MM.1S (cell line): ENCODE measurements at regions not wholly inside any gene's neighbourhood (a gene's known extent, or its start where the extent isn't known, plus 50 kb on each side); places are given as distances from the start of the nearest gene placed in this dataset.

ENCODE experiments used
- CTCF ChIP-seq: fragments of 300-600 bp; sonication (generic); IDR thresholded peaks from 2 replicates; pipeline ENCODE4 v1.5.1; 2016; ENCODE audit warnings: antibody characterized with exemption, low read length, mixed read lengths
- EZH2 ChIP-seq: fragments of 300-600 bp; sonication (generic); optimal IDR thresholded peaks from 2 replicates; pipeline ENCODE3; 2017; ENCODE audit warnings: low read depth, mild to moderate bottlenecking, antibody characterized with exemption, low read length, mixed read lengths

DNA sequence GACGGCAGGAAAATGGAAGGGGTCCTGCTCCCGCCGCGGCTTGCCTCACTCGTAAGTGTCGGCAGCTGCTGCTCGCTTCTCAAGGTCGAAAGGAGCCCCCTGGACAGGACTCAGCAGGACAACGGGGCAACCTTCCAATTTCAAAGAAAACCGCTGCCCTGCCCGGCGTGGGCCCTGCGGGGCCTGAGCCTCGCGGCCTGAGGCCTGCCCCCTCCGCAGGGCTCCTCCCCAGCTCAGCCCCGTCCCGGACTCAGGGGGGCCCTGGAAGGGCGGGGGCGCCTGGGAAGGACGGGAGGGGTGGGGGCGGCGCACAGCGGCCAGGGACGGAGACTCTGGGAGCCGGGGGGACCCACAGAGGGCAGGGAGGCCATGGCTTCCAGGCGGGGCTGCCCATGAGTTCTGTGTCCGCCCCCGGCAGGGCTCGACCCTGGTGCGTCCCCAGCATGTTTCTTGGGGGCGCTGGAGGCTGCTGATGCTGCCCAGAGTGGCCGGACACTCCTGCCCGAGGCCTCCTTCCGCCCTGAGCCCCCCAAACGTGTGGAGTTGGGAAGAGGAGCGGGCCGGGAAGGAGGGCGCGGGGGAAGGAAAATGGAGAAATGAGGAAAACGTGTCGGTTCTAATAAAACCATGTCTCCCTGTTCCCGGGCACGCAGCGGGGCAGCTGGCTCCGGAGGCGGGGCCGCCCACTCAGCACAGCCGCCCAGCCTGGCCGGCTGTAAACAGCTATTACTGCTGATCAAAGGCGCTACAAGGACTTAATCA is 114.6 kb downstream of the DLL1 start:
- TF ChIP-seq CTCF: no peak
- no peak for TF ChIP-seq EZH2
